OCI-LY1 (cell line): ENCODE measurements at regions not wholly inside any gene's neighbourhood (a gene's known extent, or its start where the extent isn't known, plus 50 kb on each side); places are given as distances from the start of the nearest gene placed in this dataset.

Source experiments
- H2AFZ ChIP-seq: fragments of 200-600 bp; sonication (generic), shearing (Covaris generic); 2 replicates; pipeline ENCODE4 v1.6.0; 2014; ENCODE audit warnings: antibody characterized with exemption, mild to moderate bottlenecking, low read length
- H3F3A ChIP-seq: fragments of 200-600 bp; sonication (generic), shearing (Covaris generic); 2 replicates; pipeline ENCODE4 v1.6.0; 2014; ENCODE audit warnings: mild to moderate bottlenecking, antibody characterized with exemption, low read length, moderate library complexity; ENCODE audit not compliant: insufficient read depth
- H3K27ac ChIP-seq: fragments of 200-600 bp; sonication (generic); 2 replicates; pipeline ENCODE4 v1.5.1; 2014; ENCODE audit warnings: low read length, mixed run types, mild to moderate bottlenecking, low read depth; ENCODE audit not compliant: poor library complexity, severe bottlenecking
- H3K27me3 ChIP-seq: fragments of 200-600 bp; sonication (generic); 2 replicates; pipeline ENCODE4 v1.6.0; 2014; ENCODE audit warnings: antibody characterized with exemption, mild to moderate bottlenecking, low read length, moderate library complexity; ENCODE audit not compliant: insufficient read depth
- H3K36me3 ChIP-seq: fragments of 200-600 bp; sonication (generic); 2 replicates; pipeline ENCODE4 v1.6.1; 2014; ENCODE audit warnings: mild to moderate bottlenecking, antibody characterized with exemption, low read length, moderate library complexity, mixed read lengths; ENCODE audit not compliant: insufficient read depth
- H3K4me1 ChIP-seq: fragments of 200-600 bp; sonication (generic); 2 replicates; pipeline ENCODE4 v1.5.1; 2014; ENCODE audit warnings: mild to moderate bottlenecking, low read length, moderate library complexity; ENCODE audit not compliant: insufficient read depth, severe bottlenecking
- H3K4me2 ChIP-seq: fragments of 200-600 bp; sonication (generic), shearing (Covaris generic); 2 replicates; pipeline ENCODE4 v1.6.1; 2014; ENCODE audit warnings: low read length
- H3K4me3 ChIP-seq: fragments of 200-600 bp; sonication (generic); 2 replicates; pipeline ENCODE4 v1.5.1; 2014; ENCODE audit warnings: low read length, low read depth, mild to moderate bottlenecking, mixed read lengths; ENCODE audit not compliant: poor library complexity, severe bottlenecking
- H3K79me2 ChIP-seq: fragments of 200-600 bp; shearing (Covaris generic); 2 replicates; pipeline ENCODE4 v1.6.1; 2016; ENCODE audit warnings: mixed run types, low read length, mixed read lengths; ENCODE audit not compliant: insufficient read depth
- H3K9ac ChIP-seq: fragments of 200-600 bp; sonication (generic), shearing (Covaris generic); 2 replicates; pipeline ENCODE4 v1.6.1; 2014; ENCODE audit warnings: mild to moderate bottlenecking, low read length, mixed read lengths
- H3K9me2 ChIP-seq: fragments of 200-600 bp; sonication (generic), shearing (Covaris generic); 2 replicates; pipeline ENCODE4 v1.6.1; 2014; ENCODE audit warnings: low read depth, mild to moderate bottlenecking, low read length, mixed read lengths
- H3K9me3 ChIP-seq: fragments of 200-600 bp; shearing (Covaris generic); 2 replicates; pipeline ENCODE4 v1.6.1; 2014; ENCODE audit warnings: low read length, mixed read lengths
- H4K20me1 ChIP-seq: fragments of 200-600 bp; sonication (generic), shearing (Covaris generic); 2 replicates; pipeline ENCODE4 v1.6.0; 2016; ENCODE audit warnings: mild to moderate bottlenecking, low read length; ENCODE audit not compliant: insufficient read depth
- CTCF ChIP-seq: fragments of 200-600 bp; sonication (generic), shearing (Covaris generic); IDR thresholded peaks from 2 replicates; pipeline ENCODE4 v1.5.1; 2017; ENCODE audit warnings: mild to moderate bottlenecking, antibody characterized with exemption, low read length, moderate library complexity, mixed read lengths
- EZH2 ChIP-seq: fragments of 200-600 bp; sonication (generic), shearing (Covaris generic); IDR thresholded peaks from 2 replicates; pipeline ENCODE4 v1.8.0; 2017; ENCODE audit warnings: borderline replicate concordance, mixed run types, mild to moderate bottlenecking, antibody characterized with exemption, low read length, moderate library complexity, mixed read lengths

- no peak overlapping the region for H3K27ac ChIP-seq
- no peaks in the 10 kb centered on the region for H3K79me2 ChIP-seq
- no peaks in the 10 kb centered on the region for H3F3A ChIP-seq
- no peak overlapping the region for H2AFZ ChIP-seq
- H3K4me1 ChIP-seq = no peaks in the 10 kb centered on the region
- no peaks in the 10 kb centered on the region for H3K9me3 ChIP-seq
- H4K20me1 ChIP-seq = no peaks in the 10 kb centered on the region
- no peaks in the 10 kb centered on the region for H3K36me3 ChIP-seq
- H3K27me3 ChIP-seq = no peaks in the 10 kb centered on the region
- no peak for TF ChIP-seq CTCF
- no peak for TF ChIP-seq EZH2
- H3K9me2 ChIP-seq = no peaks in the 10 kb centered on the region
- H3K9ac ChIP-seq = no peak overlapping the region
- H3K4me2 ChIP-seq = no peak overlapping the region
- no peak overlapping the region for H3K4me3 ChIP-seq
Measured at GRCh38 chr5:28542987-28543386, 1504.6 kb upstream of the CDH9 start.

- no peak for TF ChIP-seq EZH2
- TF ChIP-seq CTCF = no peak
- peaks cover under 1% of the 10 kb centered on the region; the same call in 1 of the 2 replicates for H3K9me2 ChIP-seq
- no peak overlapping the region for H3K4me3 ChIP-seq
- no peaks in the 10 kb centered on the region for H3F3A ChIP-seq
- H3K36me3 ChIP-seq = no peaks in the 10 kb centered on the region
- H3K4me1 ChIP-seq = no peaks in the 10 kb centered on the region
- no peak overlapping the region for H3K4me2 ChIP-seq
- no peak overlapping the region for H3K27ac ChIP-seq
- no peak overlapping the region for H3K9ac ChIP-seq
- H4K20me1 ChIP-seq = no peaks in the 10 kb centered on the region
- H3K27me3 ChIP-seq = no peaks in the 10 kb centered on the region
- H2AFZ ChIP-seq = no peak overlapping the region
- H3K79me2 ChIP-seq = no peaks in the 10 kb centered on the region
- no peaks in the 10 kb centered on the region for H3K9me3 ChIP-seq
Measured at GRCh38 chr5:28523888-28524635, 1485.7 kb upstream of the CDH9 start.

GRCh38 chr5:28523416-28523815 lies 1485.0 kb upstream of the CDH9 start:
- Histone ChIP-seq H3F3A (no peaks in the 10 kb centered on the region), H3K36me3 (no peaks in the 10 kb centered on the region), H3K4me2 (no peak overlapping the region), H3K4me1 (no peaks in the 10 kb centered on the region), H3K27me3 (no peaks in the 10 kb centered on the region), H2AFZ (no peak overlapping the region), H3K9me3 (no peaks in the 10 kb centered on the region), H3K79me2 (no peaks in the 10 kb centered on the region), H3K27ac (no peak overlapping the region), H3K9ac (no peak overlapping the region), H3K4me3 (no peak overlapping the region), H3K9me2 (peaks cover 3% of the 10 kb centered on the region; the same call in 1 of the 2 replicates), H4K20me1 (no peaks in the 10 kb centered on the region)
- TF ChIP-seq CTCF (no peak), EZH2 (no peak)
